ENCODE measurements at regions not wholly inside any gene's neighbourhood (a gene's known extent, or its start where the extent isn't known, plus 50 kb on each side); places are given as distances from the start of the nearest gene placed in this dataset.
"Not testable (repeated sequence)": the region's sequence is repeated elsewhere in the genome, so short reads cannot be mapped to it uniquely, and the experiment has no call there.

DNA sequence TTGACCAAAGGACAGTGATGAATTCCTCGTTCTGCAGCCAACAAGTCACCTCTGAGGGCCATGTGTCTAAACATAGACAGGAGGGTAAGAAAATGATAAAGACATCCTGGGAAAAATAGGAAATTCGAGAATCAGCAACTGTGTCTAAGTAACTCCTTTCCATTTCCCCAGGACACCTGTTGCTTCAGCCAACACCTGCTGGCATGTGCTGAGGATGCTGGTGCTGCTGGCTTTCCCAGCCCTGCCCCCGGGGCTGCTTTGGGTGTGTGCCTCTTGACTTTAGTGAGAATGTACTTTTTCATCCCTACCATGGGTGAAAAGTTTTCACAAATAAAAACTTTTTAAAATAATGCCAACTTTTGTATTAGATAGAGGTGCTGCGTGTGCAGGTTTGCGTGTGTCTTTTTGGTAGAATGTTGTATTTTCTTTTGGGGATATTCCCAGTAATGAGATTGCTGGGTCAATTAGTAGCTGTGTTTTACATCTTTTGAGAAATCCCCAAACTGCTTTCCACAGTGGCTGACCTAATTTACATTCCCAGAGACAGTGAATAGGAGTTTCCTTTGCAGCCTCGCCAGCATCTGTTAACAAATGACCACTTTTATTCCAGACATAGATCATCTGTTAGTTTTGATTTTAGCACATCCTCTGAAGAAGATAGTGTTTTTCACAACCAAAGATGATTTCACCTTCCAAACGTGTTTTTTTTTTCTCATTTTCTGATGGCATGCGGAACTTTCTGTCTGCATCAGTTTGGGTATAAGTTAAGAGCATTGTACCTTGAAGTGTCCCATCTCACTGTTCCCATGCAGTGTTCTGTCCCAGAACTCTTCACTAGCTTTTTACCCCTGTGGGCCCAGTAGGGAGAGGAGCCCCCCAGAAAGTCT lies 104.2 kb upstream of the ACBD5 start:
- DNase-seq (ENCODE audit: low spot score), result no peak

DNA sequence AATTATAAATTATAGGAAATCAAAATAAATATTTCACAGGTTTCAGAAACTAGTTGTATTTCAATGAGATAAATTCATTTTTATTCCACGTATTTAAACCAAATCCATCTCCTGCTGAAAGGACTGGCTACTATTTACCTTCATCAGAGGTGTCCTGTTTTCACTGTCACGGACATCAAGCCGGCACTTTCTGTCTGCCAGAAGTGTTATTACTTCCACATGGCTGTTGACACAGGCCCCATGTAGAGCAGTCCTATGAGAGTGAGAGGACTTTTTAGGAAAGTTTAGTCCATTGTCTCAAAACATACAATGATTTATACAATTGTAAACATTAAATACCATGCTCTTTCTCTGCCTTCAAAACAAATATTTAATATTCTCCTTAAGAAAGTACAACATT lies 100.4 kb upstream of the ACBD5 start:
- no peak for DNase-seq (ENCODE audit: low spot score)

DNA sequence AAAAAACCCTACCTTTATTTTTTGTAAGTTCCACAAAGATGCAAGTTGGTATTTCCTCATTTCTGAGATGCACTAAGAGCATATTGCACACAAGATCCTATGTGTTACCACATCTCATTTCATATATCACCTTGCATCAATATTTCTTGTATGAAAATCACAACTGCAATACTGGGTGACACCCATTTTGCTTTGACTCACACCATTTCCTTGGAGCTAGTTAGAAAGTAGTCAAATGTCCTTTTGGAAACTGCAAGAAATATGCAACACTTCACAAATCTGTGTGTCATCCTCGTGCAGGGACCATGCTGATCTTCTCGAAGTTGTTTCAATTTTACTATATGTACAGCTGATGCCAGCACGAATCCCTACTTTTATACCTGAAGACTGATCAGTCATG lies 94.6 kb upstream of the ACBD5 start:
- not testable (repeated sequence) for DNase-seq (ENCODE audit: low spot score)

DNA sequence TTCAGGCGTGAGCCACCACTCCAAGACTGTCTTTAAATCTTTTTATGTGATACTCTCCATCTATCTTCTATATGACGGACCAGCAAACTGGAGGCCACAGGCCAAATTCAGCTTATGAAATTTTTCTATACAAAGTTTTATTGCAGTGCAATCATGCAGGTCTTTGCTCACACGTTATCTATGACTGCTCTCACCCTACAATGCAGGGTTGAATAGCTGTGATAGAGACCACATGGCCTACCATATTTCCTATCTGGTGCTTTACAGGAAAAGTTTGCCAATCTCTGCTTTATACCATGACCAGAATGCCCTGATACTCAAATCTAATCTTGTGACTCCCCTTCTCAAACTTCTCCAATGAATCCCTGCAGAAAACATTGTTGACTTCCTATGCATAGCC lies 89.5 kb upstream of the ACBD5 start:
- DNase-seq (ENCODE audit: low spot score), result no peak

- DNase-seq (ENCODE audit: low spot score), result no peak
Measured at GRCh38 chr10:27328946-27329345, 88.3 kb upstream of the ACBD5 start.

DNA sequence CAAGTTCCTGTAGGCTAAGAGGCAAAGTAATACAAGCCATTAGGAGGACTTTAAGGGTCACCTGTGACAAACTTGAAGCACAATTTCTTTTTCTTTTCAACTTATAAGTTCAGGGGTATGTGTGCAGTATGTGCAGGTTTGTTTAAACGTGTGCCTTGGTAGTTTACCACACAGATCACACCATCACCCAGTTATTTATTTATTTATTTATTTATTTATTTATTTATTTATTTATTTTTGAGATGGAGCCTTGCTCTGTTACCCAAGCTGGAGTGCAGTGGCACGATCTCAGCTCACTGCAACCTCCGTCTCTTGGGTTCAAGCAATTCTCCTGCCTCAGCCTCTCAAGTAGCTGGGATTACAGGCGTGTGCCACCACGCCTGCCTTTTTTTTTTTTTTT lies 86.2 kb upstream of the ACBD5 start:
- DNase-seq (ENCODE audit: low spot score), result not testable (repeated sequence)

GRCh38 chr10:27319752-27320431 lies 79.3 kb upstream of the ACBD5 start:
- peak; percentile 31 for DNase-seq (ENCODE audit: low spot score)

DNA sequence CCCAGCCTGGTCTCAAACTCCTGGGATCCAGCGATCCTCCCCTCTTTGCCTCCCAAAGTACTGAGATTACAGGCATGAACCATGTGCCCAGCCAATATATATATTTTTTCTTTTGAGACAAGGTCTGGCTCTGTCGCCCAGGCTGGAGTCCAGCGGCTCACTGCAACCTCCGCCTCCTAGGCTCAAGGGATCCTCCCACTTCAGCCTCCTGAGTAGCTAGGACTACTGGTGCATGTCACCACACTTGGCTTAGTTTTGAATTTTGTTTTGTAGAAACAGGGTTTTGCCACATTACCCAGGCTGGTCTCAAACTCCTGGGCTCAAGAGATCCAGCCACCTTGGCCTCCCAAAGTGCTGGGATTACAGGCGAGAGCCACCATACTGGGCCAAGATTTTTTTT lies 78.5 kb upstream of the ACBD5 start:
- DNase-seq (ENCODE audit: low spot score), result not testable (repeated sequence)

DNA sequence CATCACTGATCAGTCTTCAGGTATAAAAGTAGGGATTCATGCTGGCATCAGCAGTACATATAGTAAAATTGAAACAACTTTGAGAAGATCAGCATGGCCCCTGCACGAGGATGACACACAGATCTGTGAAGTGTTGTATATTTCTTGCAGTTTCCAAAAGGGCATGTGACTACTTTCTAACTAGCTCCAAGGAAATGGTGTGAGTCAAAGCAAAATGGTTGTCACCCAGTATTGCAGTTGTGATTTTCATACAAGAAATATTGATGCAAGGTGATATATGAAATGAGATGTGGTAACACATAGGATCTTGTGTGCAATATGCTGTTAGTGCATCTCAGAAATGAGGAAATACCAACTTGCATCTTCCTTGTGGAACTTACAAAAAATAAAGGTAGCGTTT lies 74.5 kb upstream of the ACBD5 start:
- not testable (repeated sequence) for DNase-seq (ENCODE audit: low spot score)

GRCh38 chr10:27313586-27313985 lies 73.0 kb upstream of the ACBD5 start:
- DNase-seq (ENCODE audit: low spot score), result not testable (repeated sequence)

- DNase-seq (ENCODE audit: low spot score), result no peak
Measured at GRCh38 chr10:27312854-27313253, 72.3 kb upstream of the ACBD5 start.

GRCh38 chr10:27311809-27312208 lies 71.2 kb upstream of the ACBD5 start:
- DNase-seq (ENCODE audit: low spot score), result not testable (repeated sequence)

DNA sequence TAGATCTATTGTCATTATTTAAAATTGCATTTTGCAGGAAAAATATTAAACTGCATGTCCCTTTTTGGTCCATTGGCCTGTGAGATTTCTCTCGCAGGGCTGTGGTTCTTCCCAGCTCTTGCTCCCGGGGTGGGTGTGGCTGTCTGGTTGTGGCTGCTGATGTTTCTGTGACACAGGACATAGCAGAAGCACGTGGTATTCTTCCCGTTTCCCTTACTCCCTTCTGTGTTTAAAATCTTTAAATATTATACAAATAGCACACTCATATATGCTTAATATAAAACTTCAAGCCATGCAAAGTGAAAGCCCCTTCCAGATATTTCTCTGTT lies 57.9 kb upstream of the ACBD5 start:
- DNase-seq (ENCODE audit: low spot score), result not testable (repeated sequence)

- DNase-seq (ENCODE audit: low spot score), result no peak
Measured at GRCh38 chr10:27297844-27298521, 57.4 kb upstream of the ACBD5 start.

DNA sequence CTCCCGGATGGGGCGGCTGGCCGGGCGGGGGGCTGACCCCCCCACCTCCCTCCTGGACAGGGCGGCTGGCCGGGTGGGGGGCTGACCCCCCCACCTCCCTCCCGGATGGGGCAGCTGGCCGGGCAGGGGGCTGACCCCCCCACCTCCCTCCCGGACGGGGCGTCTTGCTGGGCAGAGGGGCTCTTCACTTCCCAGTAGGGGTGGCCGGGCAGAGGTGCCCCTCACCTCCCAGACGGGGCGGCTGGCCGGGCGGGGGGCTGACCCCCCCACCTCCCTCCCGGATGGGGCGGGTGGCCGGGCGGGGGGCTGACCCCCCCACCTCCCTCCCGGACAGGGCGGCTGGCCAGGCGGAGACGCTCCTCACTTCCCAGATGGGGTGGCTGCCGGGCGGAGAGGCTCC lies 55.7 kb upstream of the ACBD5 start:
- DNase-seq (ENCODE audit: low spot score), result not testable (repeated sequence)

GRCh38 chr10:27291253-27291895 lies 50.8 kb upstream of the ACBD5 start:
- DNase-seq (ENCODE audit: low spot score), result not testable (repeated sequence)
